NCI-H748 treated with DMSO at 0.1 percent for 48 hours (cell line): ENCODE measurements at regions not wholly inside any gene's neighbourhood (a gene's known extent, or its start where the extent isn't known, plus 50 kb on each side); places are given as distances from the start of the nearest gene placed in this dataset.
"Not testable (repeated sequence)": the region's sequence is repeated elsewhere in the genome, so short reads cannot be mapped to it uniquely, and the experiment has no call there.

Source experiments
- DNase-seq: peaks from one replicate; lab custom pipeline; 2025; lab: John Stamatoyannopoulos, UW

GRCh38 chr5:71905834-71906711 is 187.0 kb downstream of the CARTPT start:
- peak; percentile 83 for DNase-seq

- no peak for DNase-seq
Measured at GRCh38 chr5:71907001-71907588, 188.0 kb downstream of the CARTPT start.

GRCh38 chr5:71907608-71908145 is 188.6 kb downstream of the CARTPT start:
- DNase-seq, result no peak

- DNase-seq, result no peak
Measured at GRCh38 chr5:71910741-71911140, 191.7 kb downstream of the CARTPT start.

GRCh38 chr5:71912021-71912420 is 192.9 kb downstream of the CARTPT start:
- DNase-seq, result no peak

GRCh38 chr5:71914281-71914680 is 193.0 kb upstream of the MAP1B start:
- no peak for DNase-seq

GRCh38 chr5:71922584-71923106 is 184.6 kb upstream of the MAP1B start:
- DNase-seq, result no peak

GRCh38 chr5:71923755-71924154 is 183.5 kb upstream of the MAP1B start:
- DNase-seq, result no peak

GRCh38 chr5:71924325-71924724 is 182.9 kb upstream of the MAP1B start:
- DNase-seq, result no peak

GRCh38 chr5:71924980-71925379 is 182.3 kb upstream of the MAP1B start:
- peak; percentile 25 for DNase-seq

GRCh38 chr5:71925608-71926091 is 181.6 kb upstream of the MAP1B start:
- no peak for DNase-seq

GRCh38 chr5:71929003-71929402 is 178.3 kb upstream of the MAP1B start:
- DNase-seq, result no peak

- DNase-seq, result not testable (repeated sequence)
Measured at GRCh38 chr5:71930554-71930953, 176.7 kb upstream of the MAP1B start.

- no peak for DNase-seq
Measured at GRCh38 chr5:71932131-71932654, 175.1 kb upstream of the MAP1B start.

GRCh38 chr5:71932655-71933338 is 174.5 kb upstream of the MAP1B start:
- peak; percentile 65 for DNase-seq

- DNase-seq, result no peak
Measured at GRCh38 chr5:71934322-71934721, 173.0 kb upstream of the MAP1B start.

- DNase-seq, result peak; percentile 66
Measured at GRCh38 chr5:71937921-71938698, 169.2 kb upstream of the MAP1B start.

GRCh38 chr5:71938895-71939294 is 168.4 kb upstream of the MAP1B start:
- peak; percentile 89 for DNase-seq

GRCh38 chr5:71939452-71940230 is 167.6 kb upstream of the MAP1B start:
- DNase-seq, result no peak

GRCh38 chr5:71943874-71944273 is 163.4 kb upstream of the MAP1B start:
- DNase-seq, result no peak
